Hindlimb muscle (tissue), 1 donor: ENCODE measurements at regions not wholly inside any gene's neighbourhood (a gene's known extent, or its start where the extent isn't known, plus 50 kb on each side); places are given as distances from the start of the nearest gene placed in this dataset.

Experiments
- DNase-seq: peaks from one replicate; pipeline ENCODE4 v3.0.0-alpha.2; 2013

DNA sequence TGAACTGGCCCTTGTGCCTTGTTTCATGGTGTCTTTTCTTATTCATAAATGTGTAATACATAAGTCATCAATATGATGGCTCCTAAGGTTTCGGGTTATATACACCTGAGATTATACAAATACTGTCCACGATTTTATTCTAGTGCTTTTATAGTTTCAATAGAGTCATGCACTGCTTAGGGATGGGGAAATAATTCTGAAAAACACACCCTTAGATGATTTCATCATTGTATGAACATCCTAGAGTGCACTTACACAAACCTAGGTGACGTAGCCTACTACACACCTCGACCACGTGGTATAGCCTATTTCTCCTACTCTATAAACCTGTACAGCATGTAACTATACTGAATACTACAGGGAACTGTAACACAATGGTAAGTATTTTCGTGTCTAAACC lies 988.8 kb upstream of the NR2F2 start:
- DNase-seq: no peak

DNA sequence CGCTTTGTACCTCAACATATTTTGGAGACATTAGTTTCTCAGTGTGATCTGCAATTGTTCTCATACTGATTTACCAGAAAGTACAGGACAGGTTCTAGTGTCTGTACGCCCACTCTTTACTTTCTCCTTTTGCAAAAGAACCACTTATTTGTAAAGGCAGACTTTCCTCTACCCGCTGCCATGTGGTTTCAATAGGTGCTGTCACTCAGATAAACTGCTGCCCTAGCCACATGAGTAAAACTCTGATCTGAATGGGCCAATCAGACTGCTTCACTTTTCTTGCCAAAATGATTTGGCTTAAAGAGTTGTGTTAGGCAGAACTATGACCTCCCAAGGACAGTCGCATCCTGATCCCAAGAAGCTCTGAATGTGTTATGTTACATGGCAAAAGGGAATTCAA lies 984.6 kb upstream of the NR2F2 start:
- DNase-seq: no peak

DNA sequence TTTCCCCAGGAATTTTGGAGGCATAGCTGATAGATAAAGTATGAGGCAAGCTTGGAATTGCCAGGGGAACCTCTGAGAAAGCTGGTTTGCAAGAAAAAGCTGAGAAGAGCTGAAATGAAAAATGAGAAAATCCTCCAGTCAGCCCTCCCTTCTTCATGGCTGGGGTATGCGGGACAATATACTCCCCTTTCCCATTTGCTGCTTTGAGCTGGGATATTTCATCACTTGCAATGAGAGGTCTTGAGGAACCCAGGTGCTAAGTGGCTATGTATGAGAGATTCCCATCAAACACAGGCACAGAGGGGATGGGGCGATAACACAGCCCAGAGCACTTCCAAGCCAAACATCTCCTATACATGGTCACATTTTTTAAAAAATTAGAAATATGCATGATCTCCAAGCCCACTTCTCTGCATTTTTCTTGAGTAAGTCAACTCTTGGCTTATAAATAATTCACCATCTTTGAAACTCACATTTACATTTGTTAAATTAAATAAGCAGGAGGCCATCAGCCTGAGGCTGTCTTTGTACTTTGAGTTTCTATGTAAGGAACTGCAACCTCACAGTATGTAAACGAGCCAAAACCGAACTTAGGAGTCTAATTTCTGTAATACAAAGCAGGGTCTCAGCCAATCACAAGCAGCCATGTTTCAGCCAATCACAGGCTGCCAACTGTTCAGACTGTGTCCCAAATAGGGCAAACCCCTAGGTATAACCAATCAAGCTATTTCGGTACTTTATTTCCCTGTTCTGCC lies 983.6 kb upstream of the NR2F2 start:
- no peak for DNase-seq

DNA sequence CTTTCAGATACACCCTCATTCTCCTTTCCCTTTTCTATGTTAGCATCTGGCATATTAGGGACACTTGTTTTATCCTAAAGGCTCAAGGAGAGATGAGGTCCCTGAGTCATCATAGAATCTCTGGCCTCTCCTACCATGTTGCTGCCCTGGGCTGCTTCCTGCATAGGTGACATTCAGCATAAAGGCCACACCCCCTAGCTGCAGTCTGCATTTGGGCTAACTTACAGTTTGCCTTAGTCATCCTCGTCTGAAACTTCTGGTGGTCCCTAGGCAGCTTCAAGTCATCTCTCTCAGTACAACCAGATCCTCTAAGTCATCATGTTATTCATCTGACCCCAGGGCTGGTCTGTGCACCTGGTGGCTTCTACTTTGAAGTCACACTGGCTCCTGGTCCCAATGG lies 982.7 kb upstream of the NR2F2 start:
- no peak for DNase-seq

DNA sequence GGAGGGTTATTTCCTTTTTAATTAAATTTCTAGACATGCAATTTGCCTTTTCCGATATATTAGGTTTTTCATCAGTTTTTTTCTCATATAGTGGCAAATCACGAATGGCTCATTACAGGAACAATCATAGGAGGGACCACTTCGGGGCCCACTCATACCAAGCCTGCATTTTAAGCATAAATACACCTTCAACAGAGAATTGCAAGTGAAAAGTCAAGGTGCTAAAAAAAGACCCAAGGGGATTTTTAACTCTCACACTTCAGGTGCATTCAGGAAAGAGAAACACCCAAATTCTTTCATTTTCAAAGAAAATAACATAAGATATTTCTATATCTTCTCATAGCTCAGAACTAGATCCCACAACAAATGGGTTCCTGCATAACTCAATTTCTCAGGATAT lies 979.6 kb upstream of the NR2F2 start:
- no peak for DNase-seq

DNA sequence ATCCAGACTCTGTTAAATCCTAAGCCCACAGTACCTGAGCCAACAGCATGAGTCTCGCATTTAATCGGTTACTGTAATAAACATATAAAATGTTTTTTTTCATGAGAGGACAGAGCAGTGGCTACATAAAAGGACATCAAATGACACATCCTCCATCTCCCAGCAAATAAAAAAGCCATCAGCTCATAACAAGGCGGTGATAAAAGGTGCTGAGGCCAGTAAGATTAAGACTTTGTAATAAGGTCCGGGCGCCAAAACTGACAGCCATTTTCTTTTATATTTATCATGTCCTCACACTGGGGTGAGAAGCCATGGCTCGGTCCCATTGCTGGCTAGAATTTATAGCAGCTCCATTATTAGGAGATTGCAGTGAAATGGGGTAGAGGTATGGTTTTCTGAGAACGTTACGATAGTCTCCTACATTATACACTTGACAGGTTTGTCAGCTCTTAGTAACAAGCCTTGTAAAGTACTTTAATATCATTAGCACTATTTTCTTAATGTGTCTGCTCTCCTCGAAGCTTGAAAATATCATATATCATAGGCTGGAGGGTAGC lies 977.8 kb upstream of the NR2F2 start:
- no peak for DNase-seq

DNA sequence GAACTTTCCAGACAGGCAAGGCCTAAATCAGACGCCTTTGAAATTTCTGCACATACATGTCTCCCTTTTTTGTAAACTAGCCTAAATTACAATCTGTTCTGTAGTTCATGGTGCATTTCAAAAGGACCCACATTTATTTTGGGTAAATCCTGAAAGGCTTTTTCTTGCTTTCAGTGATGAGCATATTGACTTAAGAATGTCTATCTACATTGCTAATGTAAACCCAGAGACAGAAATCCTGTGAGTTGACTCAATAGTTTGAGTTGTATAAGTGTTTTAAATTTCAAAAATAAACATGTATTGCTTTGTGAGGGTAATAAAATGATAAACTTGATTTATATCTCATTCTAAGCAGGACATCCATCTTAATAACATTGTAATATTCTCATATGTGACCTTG lies 977.0 kb upstream of the NR2F2 start:
- no peak for DNase-seq

DNA sequence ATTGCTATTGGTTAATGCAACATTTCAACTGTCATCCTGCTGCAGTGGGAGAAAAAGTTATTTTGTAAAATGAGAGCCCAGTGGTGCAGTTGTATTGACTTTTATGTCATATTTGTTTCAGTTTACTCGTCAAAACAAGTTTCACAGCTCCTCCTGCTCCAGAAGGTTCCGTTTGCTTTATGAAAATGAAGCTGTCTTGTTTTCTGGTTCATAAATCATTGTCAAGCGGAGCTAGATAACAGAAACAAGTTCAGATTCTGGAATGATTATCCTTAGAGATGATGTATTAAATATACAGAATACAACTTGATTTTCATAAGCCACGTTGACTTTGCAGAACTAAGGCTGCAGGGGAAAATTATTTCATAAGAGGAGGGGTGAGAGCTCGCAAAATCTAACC lies 970.5 kb upstream of the NR2F2 start:
- DNase-seq: no peak

DNA sequence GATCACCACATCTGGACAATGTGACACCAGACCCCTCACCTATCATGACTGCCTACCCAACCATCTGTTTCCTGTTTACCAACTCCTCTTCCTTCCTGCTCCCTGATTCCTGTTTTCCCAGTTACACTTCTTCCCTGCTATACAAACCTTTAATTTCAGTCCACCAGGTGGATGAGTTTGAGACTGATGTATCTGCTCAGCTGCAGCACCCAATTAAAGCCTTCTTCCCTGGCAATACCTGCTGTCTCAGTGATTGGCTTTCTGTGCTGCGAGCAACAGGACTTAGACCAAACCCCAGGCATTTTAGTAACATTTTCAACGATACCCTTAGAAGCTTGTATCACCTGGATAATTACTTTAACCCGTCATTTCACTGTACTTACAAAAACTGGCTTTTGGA lies 968.2 kb upstream of the NR2F2 start:
- DNase-seq: no peak

DNA sequence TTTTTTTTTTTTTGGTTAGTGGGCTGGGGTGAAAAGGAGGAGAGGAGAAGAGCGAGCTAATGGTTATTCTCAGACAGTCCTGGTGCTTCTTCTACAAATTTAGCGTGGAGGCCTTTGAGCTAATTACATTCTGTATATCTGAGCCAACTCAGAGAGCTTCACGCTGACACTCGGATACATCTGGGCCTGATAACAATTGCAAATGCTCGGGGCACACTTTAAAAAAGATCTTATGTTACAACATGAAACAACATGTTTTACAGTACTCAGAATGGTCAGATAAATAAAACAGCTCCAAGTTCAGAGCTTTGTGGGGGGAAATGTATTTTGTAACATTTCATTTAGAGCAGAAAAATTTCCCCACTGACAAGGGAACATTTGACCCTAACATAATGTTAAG lies 966.9 kb upstream of the NR2F2 start:
- DNase-seq: no peak

DNA sequence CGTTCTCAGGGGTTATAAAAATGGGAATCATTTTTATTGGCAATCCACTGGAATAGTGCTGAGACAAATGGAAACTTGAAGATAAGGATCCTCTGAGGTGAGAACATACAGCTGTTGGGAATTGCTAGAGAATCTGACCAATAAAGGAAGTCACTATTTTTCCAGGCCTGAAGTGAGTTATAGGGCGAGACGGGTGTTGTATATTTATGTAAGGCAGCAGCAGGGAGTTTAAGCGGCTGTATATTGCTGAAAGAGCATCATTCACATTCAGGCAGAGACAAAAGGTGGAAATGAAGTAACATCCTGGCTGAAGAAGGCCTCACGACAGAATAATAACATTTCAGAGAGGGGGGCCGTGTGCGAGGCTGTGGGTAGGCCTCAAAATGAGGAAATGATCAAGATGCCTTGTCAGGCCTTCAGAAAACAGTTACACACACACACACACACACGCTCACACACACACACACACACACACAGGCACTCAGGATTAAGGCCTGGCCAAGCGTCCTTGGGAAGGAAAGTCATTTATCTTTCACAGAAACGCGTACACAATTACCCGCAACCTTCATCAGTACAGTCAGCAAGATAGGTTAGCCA lies 964.9 kb upstream of the NR2F2 start:
- DNase-seq: no peak

DNA sequence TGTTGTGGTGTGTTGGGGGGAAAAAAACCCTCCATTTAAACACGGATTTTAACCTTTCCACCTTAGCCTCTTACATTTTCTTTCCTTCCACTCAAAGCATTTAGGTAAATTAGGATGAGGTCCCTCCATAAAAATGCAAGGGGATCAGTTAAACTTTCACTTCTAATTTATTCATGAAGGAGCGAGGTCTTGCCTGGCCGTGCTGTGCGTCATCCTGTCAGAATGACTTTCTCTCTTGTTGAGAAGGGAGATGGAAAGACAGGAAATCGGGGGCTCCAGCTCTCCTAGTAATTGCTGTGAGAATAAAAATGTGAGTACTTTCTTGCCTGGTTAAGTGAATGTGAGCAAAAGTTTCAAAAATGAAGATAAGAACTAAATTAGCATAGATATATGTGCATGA lies 962.3 kb upstream of the NR2F2 start:
- DNase-seq: no peak

DNA sequence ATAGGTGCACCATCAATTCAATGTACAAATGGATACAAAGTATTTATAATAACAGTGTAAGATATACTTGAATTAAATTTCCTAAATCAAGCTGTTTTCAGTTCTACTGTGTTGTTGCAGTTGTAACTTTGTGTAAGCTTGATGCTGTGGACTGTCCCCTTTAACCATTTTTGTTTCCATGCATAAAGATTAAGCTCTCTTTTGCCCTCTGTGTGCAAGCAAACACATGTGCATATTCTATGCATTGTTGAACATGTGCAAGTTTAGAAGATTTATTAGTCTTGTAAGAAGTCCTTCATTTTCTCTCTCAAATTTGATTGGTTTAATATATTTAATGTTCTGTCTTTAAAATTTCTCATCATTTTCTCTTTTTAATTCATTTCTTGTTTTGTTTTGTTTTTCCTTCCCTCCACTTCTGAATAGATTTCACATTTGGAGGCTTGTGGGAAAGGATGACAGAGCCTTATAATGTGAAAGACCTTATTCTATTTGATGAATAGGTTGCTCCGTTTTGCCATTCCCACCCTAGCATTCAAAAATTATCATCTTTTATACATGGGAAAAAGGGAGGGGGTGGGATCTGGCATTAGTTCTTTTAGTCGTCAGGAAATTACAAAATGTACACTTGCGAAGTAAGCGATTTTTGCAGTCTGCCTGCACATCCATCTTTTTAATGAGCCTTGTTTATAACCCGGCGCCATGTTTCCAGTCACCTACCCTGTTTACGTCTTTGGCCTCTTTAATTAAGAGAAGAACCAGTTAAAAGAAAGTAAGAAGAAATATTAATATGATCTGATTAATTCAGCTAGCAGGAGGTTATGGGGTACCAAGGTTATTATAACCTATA lies 961.5 kb upstream of the NR2F2 start:
- DNase-seq: no peak

DNA sequence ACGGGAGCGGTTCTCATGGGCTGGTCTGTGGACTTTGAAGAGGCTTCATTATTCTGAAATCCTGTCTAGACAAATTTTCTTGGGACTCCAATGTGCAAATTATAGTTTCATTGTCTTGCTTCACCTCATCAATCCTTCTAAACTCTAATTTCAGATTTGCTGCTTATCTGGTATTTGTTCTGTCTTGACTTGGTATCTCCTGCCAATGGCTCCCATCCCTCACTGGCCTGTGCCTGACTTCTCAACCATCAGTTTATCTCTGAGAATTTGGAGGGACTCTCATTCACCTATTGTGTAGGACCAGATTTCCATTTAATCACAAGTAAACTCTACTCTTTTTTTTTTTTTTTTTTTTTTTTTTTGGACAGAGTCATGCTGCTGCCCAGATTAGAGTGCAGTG lies 960.2 kb upstream of the NR2F2 start:
- DNase-seq: no peak

DNA sequence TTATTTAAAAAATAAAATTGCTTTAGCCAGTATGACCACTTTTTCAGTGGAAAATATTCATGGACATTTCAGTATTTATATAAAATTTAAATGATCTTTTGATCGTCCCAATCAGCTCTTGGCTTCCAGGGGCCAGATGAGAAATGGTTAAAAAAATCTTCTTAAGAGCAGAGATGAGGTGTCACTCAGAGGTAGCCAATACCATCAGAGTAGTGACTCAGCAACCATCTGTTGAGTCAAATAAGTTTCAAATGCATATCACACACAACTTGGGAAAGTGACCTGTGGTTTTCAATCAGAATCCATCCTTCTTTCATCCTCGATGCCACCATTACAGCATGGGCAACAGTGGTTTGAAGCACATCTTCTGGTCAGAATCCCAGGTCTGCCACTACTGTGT lies 958.8 kb upstream of the NR2F2 start:
- DNase-seq: no peak

DNA sequence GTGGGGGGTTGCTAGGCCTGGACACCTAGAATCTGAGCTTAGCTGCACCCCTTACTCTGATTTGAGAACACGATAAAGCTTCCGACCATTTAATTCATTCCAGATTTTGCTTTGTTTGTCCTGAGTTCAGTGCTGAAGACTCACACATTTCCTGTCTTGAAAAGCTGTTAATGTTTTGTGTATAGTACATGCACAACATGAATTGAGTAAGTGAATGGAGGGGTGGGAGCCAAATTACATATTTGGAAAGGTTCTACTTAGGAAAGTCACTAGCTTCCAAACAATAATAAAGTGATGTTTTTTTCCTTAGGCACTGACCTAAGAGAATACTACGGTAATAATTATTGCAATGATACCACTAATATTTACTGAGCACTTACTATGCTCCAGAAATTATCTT lies 955.2 kb upstream of the NR2F2 start:
- no peak for DNase-seq

DNA sequence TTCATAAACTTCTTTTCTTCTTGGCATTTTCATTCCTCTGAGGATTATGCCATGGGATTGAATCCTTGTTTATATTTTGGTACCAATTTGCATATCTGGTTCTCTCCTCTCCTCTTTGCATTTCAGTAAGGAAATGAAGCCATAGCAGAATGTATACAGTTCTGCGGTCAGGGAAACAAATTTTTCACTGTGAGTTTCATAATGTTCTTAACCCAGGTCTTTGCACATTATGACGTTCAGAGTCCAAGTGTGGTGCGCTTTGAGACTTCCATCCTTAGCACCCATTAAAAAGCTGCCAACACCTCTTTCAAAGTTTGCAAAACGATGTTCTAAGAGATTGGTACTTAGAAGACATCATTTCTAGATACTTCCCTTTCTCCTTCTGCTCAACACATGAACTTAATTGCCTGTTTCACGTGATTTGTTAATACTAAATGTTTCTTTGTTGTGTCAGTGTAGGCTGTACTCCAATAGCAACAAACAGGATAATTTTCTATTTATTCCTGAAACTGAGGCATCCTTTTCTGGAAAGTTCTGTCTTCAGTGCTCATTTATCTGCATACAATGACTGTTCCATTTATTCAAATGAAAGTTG lies 953.1 kb upstream of the NR2F2 start:
- DNase-seq: no peak

DNA sequence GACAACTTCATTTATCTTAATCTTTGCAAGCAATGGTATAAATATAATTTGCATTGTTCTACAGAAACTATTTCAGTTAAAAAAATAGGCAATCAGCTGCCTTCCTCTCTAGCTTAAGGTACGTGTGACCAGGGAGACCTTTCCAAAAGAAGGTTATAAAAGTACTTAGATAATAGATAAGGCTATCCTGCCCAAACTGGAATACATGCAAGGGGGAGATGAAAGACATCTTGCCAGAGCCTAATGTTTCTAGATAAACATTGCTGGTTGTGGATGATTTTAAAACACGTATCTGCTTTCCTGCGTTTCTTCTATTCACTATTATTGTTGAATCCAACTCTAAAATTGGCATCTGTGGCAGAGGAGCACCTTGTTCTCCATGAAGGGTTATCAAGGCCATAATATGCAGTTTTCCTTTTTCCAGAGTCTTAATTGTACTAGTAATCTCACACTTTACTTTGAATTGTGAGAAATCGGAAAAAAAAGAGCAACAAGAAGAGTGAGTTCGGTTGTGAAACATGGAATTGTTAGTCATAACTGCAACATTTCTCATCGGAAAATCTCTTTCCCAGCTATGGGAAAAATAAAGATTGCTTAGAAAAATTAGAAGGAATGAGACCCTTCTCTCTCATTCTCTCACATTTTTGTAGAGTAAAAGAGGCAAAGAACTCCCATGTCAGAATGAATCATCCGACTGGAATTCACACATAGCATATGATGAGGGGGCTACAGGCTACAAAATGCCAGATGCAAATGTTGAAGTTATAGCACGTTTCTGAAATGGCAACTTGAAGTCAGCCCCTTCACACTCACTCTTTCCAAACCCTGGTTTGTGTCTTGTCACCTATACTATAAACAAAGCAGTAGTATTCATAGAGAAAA lies 936.1 kb upstream of the NR2F2 start:
- DNase-seq: peak; percentile 26

DNA sequence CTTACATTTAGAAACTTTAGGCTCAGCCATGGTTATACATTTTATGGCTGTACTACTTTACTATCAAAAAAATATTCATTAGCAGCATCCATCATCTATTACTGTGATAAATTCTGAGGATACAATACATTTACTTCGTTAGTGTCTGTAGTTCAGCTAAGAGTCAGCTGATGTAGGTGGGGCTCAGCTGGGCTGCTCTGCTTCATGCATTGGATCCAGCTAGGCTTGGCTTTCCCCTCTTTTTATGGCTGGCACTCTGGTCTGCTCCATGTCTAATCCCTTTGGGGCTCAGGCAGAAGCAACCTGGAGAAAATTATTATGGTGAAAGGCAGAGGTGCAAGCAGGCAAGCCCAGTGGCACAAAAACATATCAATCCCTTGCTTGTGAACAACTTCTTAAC lies 930.1 kb upstream of the NR2F2 start:
- no peak for DNase-seq

DNA sequence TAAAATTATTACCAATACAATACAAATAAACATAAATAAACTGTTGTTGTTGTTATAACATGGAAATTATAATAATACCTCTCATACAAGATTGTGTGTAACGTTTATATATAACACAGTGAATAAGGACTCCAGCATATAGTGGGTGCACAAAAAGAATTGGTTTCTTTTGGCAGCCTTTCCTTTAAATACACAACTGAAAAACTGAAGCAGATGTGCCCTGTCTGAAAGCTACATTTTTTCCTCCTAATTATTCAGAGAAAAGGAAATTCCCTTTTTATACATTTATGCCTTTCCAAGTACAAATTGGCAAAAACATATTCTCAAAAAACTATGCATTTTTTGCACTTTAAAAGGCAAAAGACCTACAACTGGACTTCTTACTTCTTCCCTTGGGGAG lies 928.9 kb upstream of the NR2F2 start:
- no peak for DNase-seq

DNA sequence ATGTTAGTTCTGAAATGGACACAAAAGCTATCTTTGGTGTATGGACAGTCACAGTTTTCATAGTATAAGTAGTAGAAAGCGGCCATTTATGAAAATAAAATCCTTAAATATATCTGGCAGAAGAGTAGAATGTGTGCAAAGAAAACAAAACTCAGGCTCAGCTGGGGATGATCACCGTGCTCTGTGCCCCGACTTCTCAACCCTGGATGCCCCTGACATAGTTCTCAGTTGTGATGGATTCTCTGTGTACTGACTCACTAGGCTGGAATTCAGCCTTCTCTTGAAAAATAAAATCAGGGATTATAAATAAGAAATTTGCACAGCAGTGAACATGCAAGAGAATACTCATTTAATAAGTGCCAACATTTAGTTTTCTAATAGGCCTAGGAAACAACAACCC lies 925.1 kb upstream of the NR2F2 start:
- DNase-seq: no peak

DNA sequence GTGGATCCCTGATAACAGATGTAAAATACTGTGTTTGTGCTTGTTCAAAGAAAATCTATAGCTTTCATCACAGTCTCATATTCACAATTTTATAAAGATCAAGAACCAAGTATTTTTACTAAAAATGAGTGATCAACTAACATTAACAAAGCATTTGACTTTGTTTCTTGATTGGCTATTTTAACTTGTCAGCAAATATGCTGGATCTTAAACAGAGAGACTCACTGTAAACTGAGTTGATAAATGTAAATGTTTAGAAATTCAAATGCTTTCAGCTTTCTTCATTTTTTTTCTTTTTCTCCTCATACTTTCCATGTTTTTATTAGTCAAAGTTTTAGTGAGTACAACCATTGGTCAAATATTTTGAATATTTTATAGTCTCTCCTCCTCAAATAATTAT lies 923.0 kb upstream of the NR2F2 start:
- no peak for DNase-seq
